SK-N-SH (cell line): ENCODE measurements at regions not wholly inside any gene's neighbourhood (a gene's known extent, or its start where the extent isn't known, plus 50 kb on each side); places are given as distances from the start of the nearest gene placed in this dataset.

ENCODE experiments used
- CTCF ChIA-PET: fragments of 300-600, 350-600 bp; formaldehyde crosslinking; extraction: SDS; loops from one replicate; lab custom pipeline; 2021; lab: Yijun Ruan, JAX
- POLR2A ChIA-PET: fragments of 350-600 bp; sonication (Branson Sonifier 250); formaldehyde crosslinking; extraction: SDS; loops from one replicate; lab custom pipeline; 2020; ENCODE audit warnings: antibody characterized with exemption, inconsistent platforms; lab: Yijun Ruan, JAX
- DNase-seq: peaks from one replicate; pipeline ENCODE4 v3.0.0; 2012
- H2AFZ ChIP-seq: fragments of 200-600 bp; sonication (generic); 2 replicates; pipeline ENCODE4 v1.8.1; 2016; ENCODE audit warnings: antibody characterized with exemption, mild to moderate bottlenecking, low read depth
- H3F3A ChIP-seq: fragments of 200-600 bp; sonication (generic); replicated peaks from 2 replicates; pipeline ENCODE3; 2016; ENCODE audit warnings: antibody characterized with exemption, mild to moderate bottlenecking; ENCODE audit not compliant: insufficient read depth
- H3K27ac ChIP-seq, 2 experiments: fragments of 200-500 bp in 1 of 2; fragments of 200-600 bp in 1 of 2; sonication (Bioruptor generic) in 1 of 2; sonication (generic), shearing (Covaris generic) in 1 of 2; 2 replicates each; pipeline versions ENCODE4 v1.5.1 to v1.6.1; 2014 to 2016; ENCODE audit warnings: low read depth in 2 of 2, inconsistent platforms in 1 of 2, low read length in 1 of 2, mild to moderate bottlenecking in 1 of 2, mixed read lengths in 1 of 2
- H3K27me3 ChIP-seq: fragments of 200-600 bp; sonication (generic), shearing (Covaris generic); 2 replicates; pipeline ENCODE4 v1.6.1; 2016; ENCODE audit warnings: mixed run types; ENCODE audit not compliant: insufficient read depth
- H3K36me3 ChIP-seq, 2 experiments: fragments of 200-500 bp in 1 of 2; fragments of 200-600 bp in 1 of 2; sonication (Bioruptor generic) in 1 of 2; sonication (generic) in 1 of 2; replicated peaks in 1 of 2; 2 replicates each; pipeline versions ENCODE3 to v1.5.1; 2014 to 2016; ENCODE audit warnings: low read length in 1 of 2, mild to moderate bottlenecking in 1 of 2; ENCODE audit not compliant: insufficient read depth in 2 of 2, control insufficient read depth in 1 of 2
- H3K4me1 ChIP-seq, 2 experiments: fragments of 200-500 bp in 1 of 2; fragments of 200-600 bp in 1 of 2; sonication (Bioruptor generic) in 1 of 2; sonication (generic), shearing (Covaris generic) in 1 of 2; 2 replicates each; pipeline versions ENCODE4 v1.5.1 to v1.6.1; 2014 to 2016; ENCODE audit warnings: low read depth in 1 of 2, low read length in 1 of 2, mixed run types in 1 of 2; ENCODE audit not compliant: insufficient read depth in 2 of 2, control insufficient read depth in 1 of 2
- H3K4me2 ChIP-seq: fragments of 200-600 bp; sonication (generic), shearing (Covaris generic); 2 replicates; pipeline ENCODE4 v1.6.1; 2017; ENCODE audit warnings: mixed run types
- H3K4me3 ChIP-seq, 2 experiments: fragments of 200-500 bp in 1 of 2; fragments of 200-600 bp in 1 of 2; sonication (Bioruptor generic) in 1 of 2; sonication (generic), shearing (Covaris generic) in 1 of 2; 2 replicates each; pipeline versions ENCODE4 v1.5.1 to v1.8.1; 2014 to 2016; ENCODE audit warnings: low read depth in 2 of 2, inconsistent platforms in 1 of 2, low read length in 1 of 2, mild to moderate bottlenecking in 1 of 2, mixed read lengths in 1 of 2, moderate library complexity in 1 of 2
- H3K79me2 ChIP-seq: fragments of 200-600 bp; sonication (generic); 2 replicates; pipeline ENCODE4 v1.8.1; 2017; ENCODE audit warnings: mild to moderate bottlenecking; ENCODE audit not compliant: insufficient read depth
- H3K9ac ChIP-seq: fragments of 200-600 bp; sonication (generic); 2 replicates; pipeline ENCODE4 v1.6.1; 2017; ENCODE audit warnings: mixed run types
- H3K9me2 ChIP-seq: fragments of 200-600 bp; sonication (generic); 2 replicates; pipeline ENCODE4 v1.6.1; 2017; ENCODE audit warnings: mixed run types
- H3K9me3 ChIP-seq: fragments of 200-600 bp; sonication (generic); 2 replicates; pipeline ENCODE4 v1.6.1; 2017; ENCODE audit warnings: mixed run types, mild to moderate bottlenecking, moderate library complexity
- H4K20me1 ChIP-seq: fragments of 200-600 bp; sonication (generic); 2 replicates; pipeline ENCODE4 v1.6.1; 2017; ENCODE audit warnings: mild to moderate bottlenecking, mixed run types; ENCODE audit not compliant: insufficient read depth
- CHD2 ChIP-seq: fragments of 150-350 bp; IDR thresholded peaks from 2 replicates; pipeline ENCODE4 v1.6.1; 2018; ENCODE audit warnings: low read length; ENCODE audit not compliant: partially characterized antibody
- EZH2phosphoT487 ChIP-seq: fragments of 200-600 bp; sonication (generic); IDR thresholded peaks from 2 replicates; pipeline ENCODE4 v1.6.1; 2017; ENCODE audit warnings: low read depth, mixed run types, mild to moderate bottlenecking, antibody characterized with exemption, moderate library complexity, borderline replicate concordance
- FOSL2 ChIP-seq: IDR thresholded peaks from 2 replicates; pipeline ENCODE4 v1.4.0; 2012; ENCODE audit warnings: low read depth, mild to moderate bottlenecking, moderate library complexity, borderline replicate concordance
- FOXJ3 ChIP-seq: sonication (generic); formaldehyde crosslinking; IDR thresholded peaks from 2 replicates; pipeline ENCODE4 v1.5.1; 2020; ENCODE audit warnings: mild to moderate bottlenecking, missing genetic modification reagents
- FOXM1 ChIP-seq: IDR thresholded peaks from 2 replicates; pipeline ENCODE4 v1.4.0; 2012; ENCODE audit warnings: low read depth, mild to moderate bottlenecking
- GABPA ChIP-seq: IDR thresholded peaks from 2 replicates; pipeline ENCODE4 v1.4.0; 2012; ENCODE audit warnings: low read depth, mild to moderate bottlenecking
- MEF2A ChIP-seq: IDR thresholded peaks from 2 replicates; pipeline ENCODE4 v1.4.0; 2012; ENCODE audit warnings: low read depth, borderline replicate concordance
- MXI1 ChIP-seq: IDR thresholded peaks from 2 replicates; pipeline ENCODE4 v1.6.1; 2012; ENCODE audit warnings: mild to moderate bottlenecking, low read depth, low read length, improper control_type of control experiment
- NRF1 ChIP-seq: IDR thresholded peaks from 2 replicates; pipeline ENCODE4 v1.6.1; 2012; ENCODE audit warnings: low read depth, mild to moderate bottlenecking, low read length
- POLR2AphosphoS5 ChIP-seq: IDR thresholded peaks from 2 replicates; pipeline ENCODE4 v1.6.1; 2012; ENCODE audit warnings: low read depth, low read length
- RAD21 ChIP-seq: IDR thresholded peaks from 2 replicates; pipeline ENCODE4 v1.6.1; 2012; ENCODE audit warnings: mild to moderate bottlenecking, low read length
- RXRA ChIP-seq: IDR thresholded peaks from 2 replicates; pipeline ENCODE4 v1.4.0; 2012; ENCODE audit warnings: low read depth, mild to moderate bottlenecking, borderline replicate concordance
- SIN3A ChIP-seq: IDR thresholded peaks from 2 replicates; pipeline ENCODE4 v1.6.1; 2012; ENCODE audit warnings: low read depth, mild to moderate bottlenecking, low read length, moderate library complexity, borderline replicate concordance
- SMC3 ChIP-seq: IDR thresholded peaks from 2 replicates; pipeline ENCODE4 v1.6.1; 2012; ENCODE audit warnings: low read depth, low read length, improper control_type of control experiment
- WGBS: methylation state at CpG from one replicate; pipeline ENCODE4 v1.1.6; 2017; ENCODE audit warnings: low lambda C conversion rate; 5-methylcytosine and 5-hydroxymethylcytosine counted together
- TF ChIP-seq, protein P1 (sequence below): IDR thresholded peaks from 2 replicates; pipeline ENCODE4 v1.4.0; 2012; ENCODE audit warnings: low read depth, borderline replicate concordance
- TF ChIP-seq, protein P2 (sequence below): fragments of 150-350 bp; IDR thresholded peaks from 2 replicates; pipeline ENCODE4 v1.6.1; 2016; ENCODE audit warnings: mild to moderate bottlenecking, low read depth, low read length
- TF ChIP-seq, protein P3 (sequence below): fragments of 150-350 bp; IDR thresholded peaks from 2 replicates; pipeline ENCODE4 v1.6.1; 2017; ENCODE audit warnings: antibody characterized with exemption, low read length, low read depth, borderline replicate concordance
- TF ChIP-seq, protein P4 (sequence below): IDR thresholded peaks from 2 replicates; pipeline ENCODE4 v1.4.0; 2012; ENCODE audit warnings: low read depth
- TF ChIP-seq, protein P5 (sequence below): fragments of 200-600 bp; sonication (generic); IDR thresholded peaks from 2 replicates; pipeline ENCODE4 v1.6.1; 2017; ENCODE audit warnings: antibody characterized with exemption, mild to moderate bottlenecking, moderate library complexity

DNA sequence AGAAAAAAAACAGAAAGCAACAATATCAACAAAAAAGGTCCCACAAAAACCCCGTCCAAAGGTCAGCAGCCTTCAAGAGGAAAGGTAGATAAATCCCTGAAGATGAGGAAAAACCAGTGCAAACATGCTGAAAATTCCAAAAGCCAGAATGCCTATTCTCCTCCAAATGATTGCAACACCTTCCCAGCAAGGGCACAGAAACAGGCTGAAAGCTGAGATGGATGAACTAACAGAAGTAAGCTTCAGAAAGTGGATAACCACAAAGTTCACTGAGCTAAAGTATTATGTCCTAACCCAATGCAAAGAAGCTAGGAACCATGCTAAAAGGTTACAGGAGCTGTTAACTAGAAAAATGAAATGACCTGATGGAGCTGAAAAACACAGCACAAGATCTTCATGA lies 226.4 kb upstream of the DSEL start:
- Histone ChIP-seq H4K20me1 (no peaks in the 10 kb centered on the region), H3K9ac (no peak overlapping the region), H3F3A (no peaks in the 10 kb centered on the region), H2AFZ (no peak overlapping the region), H3K27me3 (no peaks in the 10 kb centered on the region), H3K4me3 (no peak overlapping the region), H3K27ac (no peak overlapping the region), H3K36me3 (no peaks in the 10 kb centered on the region), H3K4me2 (no peak overlapping the region), H3K4me1 (no peaks in the 10 kb centered on the region), H3K79me2 (no peaks in the 10 kb centered on the region), H3K9me2 (no peaks in the 10 kb centered on the region), H3K9me3 (peaks cover 12% of the 10 kb centered on the region; the same call in 1 of the 2 replicates)
- no peak for DNase-seq
- POLR2A ChIA-PET: no interaction called here
- CTCF ChIA-PET: interaction anchor here (0.7 to 0.8 kb wide), 2 partner anchors 14 to 100 kb away, joined by 3 to 4 read pairs; no protein-coding TSS in a partner anchor
- whole genome bisulfite sequencing: 40% methylated on average over 1 of the region's 1 CpG
- TF ChIP-seq MEF2A: no peak
- TF ChIP-seq, protein P1, sequence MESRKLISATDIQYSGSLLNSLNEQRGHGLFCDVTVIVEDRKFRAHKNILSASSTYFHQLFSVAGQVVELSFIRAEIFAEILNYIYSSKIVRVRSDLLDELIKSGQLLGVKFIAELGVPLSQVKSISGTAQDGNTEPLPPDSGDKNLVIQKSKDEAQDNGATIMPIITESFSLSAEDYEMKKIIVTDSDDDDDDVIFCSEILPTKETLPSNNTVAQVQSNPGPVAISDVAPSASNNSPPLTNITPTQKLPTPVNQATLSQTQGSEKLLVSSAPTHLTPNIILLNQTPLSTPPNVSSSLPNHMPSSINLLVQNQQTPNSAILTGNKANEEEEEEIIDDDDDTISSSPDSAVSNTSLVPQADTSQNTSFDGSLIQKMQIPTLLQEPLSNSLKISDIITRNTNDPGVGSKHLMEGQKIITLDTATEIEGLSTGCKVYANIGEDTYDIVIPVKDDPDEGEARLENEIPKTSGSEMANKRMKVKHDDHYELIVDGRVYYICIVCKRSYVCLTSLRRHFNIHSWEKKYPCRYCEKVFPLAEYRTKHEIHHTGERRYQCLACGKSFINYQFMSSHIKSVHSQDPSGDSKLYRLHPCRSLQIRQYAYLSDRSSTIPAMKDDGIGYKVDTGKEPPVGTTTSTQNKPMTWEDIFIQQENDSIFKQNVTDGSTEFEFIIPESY: no peak

GRCh38 chr18:67742525-67742924 lies 226.0 kb upstream of the DSEL start:
- Histone ChIP-seq H3K9me2 (no peaks in the 10 kb centered on the region), H3K36me3 (no peaks in the 10 kb centered on the region), H2AFZ (no peak overlapping the region), H3K4me2 (no peak overlapping the region), H3K4me3 (no peak overlapping the region), H3K79me2 (no peaks in the 10 kb centered on the region), H3F3A (no peaks in the 10 kb centered on the region), H3K4me1 (no peaks in the 10 kb centered on the region), H3K27me3 (no peaks in the 10 kb centered on the region), H3K9me3 (peaks cover 12% of the 10 kb centered on the region; the same call in 1 of the 2 replicates), H3K9ac (no peak overlapping the region), H3K27ac (no peak overlapping the region), H4K20me1 (no peaks in the 10 kb centered on the region)
- no peak for TF ChIP-seq EZH2phosphoT487
- TF ChIP-seq, protein P2, sequence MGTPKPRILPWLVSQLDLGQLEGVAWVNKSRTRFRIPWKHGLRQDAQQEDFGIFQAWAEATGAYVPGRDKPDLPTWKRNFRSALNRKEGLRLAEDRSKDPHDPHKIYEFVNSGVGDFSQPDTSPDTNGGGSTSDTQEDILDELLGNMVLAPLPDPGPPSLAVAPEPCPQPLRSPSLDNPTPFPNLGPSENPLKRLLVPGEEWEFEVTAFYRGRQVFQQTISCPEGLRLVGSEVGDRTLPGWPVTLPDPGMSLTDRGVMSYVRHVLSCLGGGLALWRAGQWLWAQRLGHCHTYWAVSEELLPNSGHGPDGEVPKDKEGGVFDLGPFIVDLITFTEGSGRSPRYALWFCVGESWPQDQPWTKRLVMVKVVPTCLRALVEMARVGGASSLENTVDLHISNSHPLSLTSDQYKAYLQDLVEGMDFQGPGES: no peak
- TF ChIP-seq SMC3: no peak
- TF ChIP-seq RAD21: no peak
- TF ChIP-seq, protein P1: no peak
- TF ChIP-seq FOXM1: no peak
- no peak for TF ChIP-seq RXRA
- no peak for TF ChIP-seq SIN3A
- no peak for TF ChIP-seq POLR2AphosphoS5
- no peak for TF ChIP-seq GABPA
- TF ChIP-seq, protein P3, sequence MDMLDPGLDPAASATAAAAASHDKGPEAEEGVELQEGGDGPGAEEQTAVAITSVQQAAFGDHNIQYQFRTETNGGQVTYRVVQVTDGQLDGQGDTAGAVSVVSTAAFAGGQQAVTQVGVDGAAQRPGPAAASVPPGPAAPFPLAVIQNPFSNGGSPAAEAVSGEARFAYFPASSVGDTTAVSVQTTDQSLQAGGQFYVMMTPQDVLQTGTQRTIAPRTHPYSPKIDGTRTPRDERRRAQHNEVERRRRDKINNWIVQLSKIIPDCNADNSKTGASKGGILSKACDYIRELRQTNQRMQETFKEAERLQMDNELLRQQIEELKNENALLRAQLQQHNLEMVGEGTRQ: no peak
- TF ChIP-seq NRF1: no peak
- TF ChIP-seq, protein P4, sequence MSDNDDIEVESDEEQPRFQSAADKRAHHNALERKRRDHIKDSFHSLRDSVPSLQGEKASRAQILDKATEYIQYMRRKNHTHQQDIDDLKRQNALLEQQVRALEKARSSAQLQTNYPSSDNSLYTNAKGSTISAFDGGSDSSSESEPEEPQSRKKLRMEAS: no peak
- TF ChIP-seq FOSL2: no peak
- no peak for TF ChIP-seq MXI1
- TF ChIP-seq FOXJ3: no peak
- TF ChIP-seq, protein P5, sequence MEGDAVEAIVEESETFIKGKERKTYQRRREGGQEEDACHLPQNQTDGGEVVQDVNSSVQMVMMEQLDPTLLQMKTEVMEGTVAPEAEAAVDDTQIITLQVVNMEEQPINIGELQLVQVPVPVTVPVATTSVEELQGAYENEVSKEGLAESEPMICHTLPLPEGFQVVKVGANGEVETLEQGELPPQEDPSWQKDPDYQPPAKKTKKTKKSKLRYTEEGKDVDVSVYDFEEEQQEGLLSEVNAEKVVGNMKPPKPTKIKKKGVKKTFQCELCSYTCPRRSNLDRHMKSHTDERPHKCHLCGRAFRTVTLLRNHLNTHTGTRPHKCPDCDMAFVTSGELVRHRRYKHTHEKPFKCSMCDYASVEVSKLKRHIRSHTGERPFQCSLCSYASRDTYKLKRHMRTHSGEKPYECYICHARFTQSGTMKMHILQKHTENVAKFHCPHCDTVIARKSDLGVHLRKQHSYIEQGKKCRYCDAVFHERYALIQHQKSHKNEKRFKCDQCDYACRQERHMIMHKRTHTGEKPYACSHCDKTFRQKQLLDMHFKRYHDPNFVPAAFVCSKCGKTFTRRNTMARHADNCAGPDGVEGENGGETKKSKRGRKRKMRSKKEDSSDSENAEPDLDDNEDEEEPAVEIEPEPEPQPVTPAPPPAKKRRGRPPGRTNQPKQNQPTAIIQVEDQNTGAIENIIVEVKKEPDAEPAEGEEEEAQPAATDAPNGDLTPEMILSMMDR: no peak
- TF ChIP-seq CHD2: no peak
- WGBS: 54% methylated on average over 4 of the region's 7 CpGs
- CTCF ChIA-PET: interaction anchor here (0.7 to 1.2 kb wide), 3 partner anchors 13 to 100 kb away, joined by 3 to 4 read pairs (median 3); no protein-coding TSS in a partner anchor
- DNase-seq: no peak
- POLR2A ChIA-PET: no interaction called here
